HEK293 (cell line): ENCODE measurements at regions not wholly inside any gene's neighbourhood (a gene's known extent, or its start where the extent isn't known, plus 50 kb on each side); places are given as distances from the start of the nearest gene placed in this dataset.

Experiments
- CTCF ChIA-PET: fragments of 350-600 bp; formaldehyde crosslinking; extraction: SDS; loops from one replicate; lab custom pipeline; 2021; ENCODE audit warnings: antibody characterized with exemption; lab: Yijun Ruan, JAX
- POLR2A ChIA-PET: fragments of 300-600 bp; formaldehyde crosslinking; extraction: SDS; loops from one replicate; lab custom pipeline; 2020; ENCODE audit warnings: antibody characterized with exemption, inconsistent platforms; lab: Yijun Ruan, JAX
- H3K27ac ChIP-seq: fragments of 200-500 bp; sonication (Bioruptor generic); 2 replicates; pipeline ENCODE4 v1.5.1; 2014; ENCODE audit warnings: low read depth, low read length, control low read depth, inconsistent platforms; ENCODE audit errors: extremely low read depth
- H3K36me3 ChIP-seq, 2 experiments: fragments of 200-500 bp in 1 of 2; sonication (Bioruptor generic) in 1 of 2; 1 replicate in 1 of 2; 2 replicates in 1 of 2; pipeline ENCODE4 v1.5.1; 2014 to 2017; ENCODE audit warnings: inconsistent platforms in 2 of 2, low read length in 2 of 2; ENCODE audit not compliant: control insufficient read depth in 2 of 2, insufficient read depth in 1 of 2
- H3K4me1 ChIP-seq: fragments of 200-500 bp; sonication (Bioruptor generic); 2 replicates; pipeline ENCODE4 v1.5.1; 2014; ENCODE audit warnings: mild to moderate bottlenecking, low read length, inconsistent platforms; ENCODE audit not compliant: control insufficient read depth, insufficient read depth
- H3K4me3 ChIP-seq: 2 replicates; pipeline ENCODE4 v1.5.1; 2011; ENCODE audit warnings: low read depth, mild to moderate bottlenecking, control low read depth, low read length, moderate library complexity
- H3K9me3 ChIP-seq: fragments of 200-500 bp; sonication (Bioruptor generic); 2 replicates; pipeline ENCODE4 v1.5.1; 2014; ENCODE audit warnings: low read depth, low read length, inconsistent platforms; ENCODE audit not compliant: control insufficient read depth, insufficient read depth
- FEZF1 ChIP-seq: fragments of 450-650 bp; formaldehyde crosslinking; IDR thresholded peaks from 2 replicates; pipeline ENCODE4 v1.5.1; 2016; ENCODE audit warnings: missing biosample characterization, missing genetic modification characterization
- GLI2 ChIP-seq: fragments of 450-650 bp; formaldehyde crosslinking; IDR thresholded peaks from 2 replicates; pipeline ENCODE4; 2017; ENCODE audit warnings: missing biosample characterization, missing genetic modification characterization, low read depth, borderline replicate concordance
- MZF1 ChIP-seq: fragments of 450-650 bp; formaldehyde crosslinking; IDR thresholded peaks from 2 replicates; pipeline ENCODE4 v1.5.1; 2017; ENCODE audit warnings: missing biosample characterization, missing genetic modification characterization, borderline replicate concordance
- SCRT2 ChIP-seq: fragments of 450-650 bp; formaldehyde crosslinking; IDR thresholded peaks from 2 replicates; pipeline ENCODE4 v1.5.1; 2016; ENCODE audit warnings: missing biosample characterization, missing genetic modification characterization
- SP3 ChIP-seq: fragments of 450-650 bp; formaldehyde crosslinking; IDR thresholded peaks from 2 replicates; pipeline ENCODE4 v1.5.1; 2016; ENCODE audit warnings: missing biosample characterization, missing genetic modification characterization
- ZFP41 ChIP-seq: fragments of 450-650 bp; formaldehyde crosslinking; IDR thresholded peaks from 2 replicates; pipeline ENCODE4 v1.5.1; 2016; ENCODE audit warnings: missing biosample characterization, missing genetic modification characterization, borderline replicate concordance
- ZIC2 ChIP-seq: fragments of 450-650 bp; formaldehyde crosslinking; IDR thresholded peaks from 2 replicates; pipeline ENCODE4 v1.5.1; 2016; ENCODE audit warnings: missing biosample characterization, missing genetic modification characterization
- ZNF140 ChIP-seq: fragments of 450-650 bp; formaldehyde crosslinking; IDR thresholded peaks from 2 replicates; pipeline ENCODE4 v1.5.1; 2016; ENCODE audit warnings: missing biosample characterization, missing genetic modification characterization
- ZNF274 ChIP-seq, 2 experiments: fragments of 200-500 bp in 1 of 2; fragments of 450-650 bp in 1 of 2; sonication (Bioruptor generic) in 1 of 2; formaldehyde crosslinking in 1 of 2; IDR thresholded peaks; 2 replicates each; pipeline versions ENCODE4 v1.5.1 to v1.6.1; 2014 to 2016; ENCODE audit warnings: borderline replicate concordance in 1 of 2, inconsistent platforms in 1 of 2, low read length in 1 of 2, missing biosample characterization in 1 of 2, missing genetic modification characterization in 1 of 2
- ZNF426 ChIP-seq: fragments of 450-650 bp; formaldehyde crosslinking; IDR thresholded peaks from 2 replicates; pipeline ENCODE4 v1.5.1; 2017; ENCODE audit warnings: missing biosample characterization, missing genetic modification characterization, mild to moderate bottlenecking, inconsistent platforms, moderate library complexity
- ZNF48 ChIP-seq: fragments of 450-650 bp; formaldehyde crosslinking; IDR thresholded peaks from 2 replicates; pipeline ENCODE4 v1.5.1; 2016; ENCODE audit warnings: missing biosample characterization, missing genetic modification characterization
- ZNF514 ChIP-seq: fragments of 450-650 bp; formaldehyde crosslinking; IDR thresholded peaks from 2 replicates; pipeline ENCODE4 v1.5.1; 2016; ENCODE audit warnings: missing biosample characterization, missing genetic modification characterization
- ZNF664 ChIP-seq: fragments of 450-650 bp; formaldehyde crosslinking; IDR thresholded peaks from 2 replicates; pipeline ENCODE4 v1.5.1; 2016; ENCODE audit warnings: missing biosample characterization, missing genetic modification characterization
- ZNF707 ChIP-seq: fragments of 450-650 bp; formaldehyde crosslinking; IDR thresholded peaks from 2 replicates; pipeline ENCODE4 v1.5.1; 2016; ENCODE audit warnings: missing biosample characterization, missing genetic modification characterization
- ZNF747 ChIP-seq: fragments of 450-650 bp; formaldehyde crosslinking; IDR thresholded peaks from 2 replicates; pipeline ENCODE4 v1.5.1; 2016; ENCODE audit warnings: missing biosample characterization, missing genetic modification characterization
- TF ChIP-seq, protein P1 (sequence below): sonication (generic); formaldehyde crosslinking; IDR thresholded peaks from 2 replicates; pipeline ENCODE4 v1.8.1; 2022; ENCODE audit warnings: mild to moderate bottlenecking, moderate library complexity, missing genetic modification reagents
- TF ChIP-seq, protein P2 (sequence below): fragments of 450-650 bp; formaldehyde crosslinking; IDR thresholded peaks from 2 replicates; pipeline ENCODE4 v1.5.0; 2017; ENCODE audit warnings: missing biosample characterization, missing genetic modification characterization, borderline replicate concordance
- TF ChIP-seq, protein P3 (sequence below): fragments of 450-650 bp; formaldehyde crosslinking; IDR thresholded peaks from 2 replicates; pipeline ENCODE4 v1.5.1; 2016; ENCODE audit warnings: missing biosample characterization, missing genetic modification characterization
- TF ChIP-seq, protein P4 (sequence below): fragments of 450-650 bp; formaldehyde crosslinking; IDR thresholded peaks from 2 replicates; pipeline ENCODE4 v1.5.1; 2016; ENCODE audit warnings: missing biosample characterization, missing genetic modification characterization
- TF ChIP-seq, protein P5 (sequence below): fragments of 450-650 bp; formaldehyde crosslinking; IDR thresholded peaks from 2 replicates; pipeline ENCODE4 v1.5.1; 2016; ENCODE audit warnings: missing biosample characterization, missing genetic modification characterization

DNA sequence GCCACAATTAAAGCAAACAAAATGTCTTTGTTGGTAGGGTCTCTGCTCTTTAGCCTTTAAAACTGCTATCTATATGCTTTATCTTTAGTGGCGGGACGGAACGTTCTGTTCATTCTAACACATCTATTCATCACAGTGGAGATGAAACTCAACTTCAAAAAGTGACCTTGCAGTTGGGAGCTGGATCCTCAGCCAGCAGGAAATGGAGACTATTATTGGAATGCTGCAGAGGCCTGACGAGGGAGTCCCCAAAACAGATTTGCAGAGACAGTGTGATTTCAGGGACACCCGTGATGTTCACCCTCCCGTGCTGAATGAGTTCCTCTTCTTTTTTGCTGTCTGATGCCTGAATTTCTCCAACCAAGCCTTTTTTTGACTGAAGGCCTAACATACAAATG lies 306.0 kb upstream of the SHH start:
- ChIA-PET CTCF (no interaction called here), POLR2A (no interaction called here)
- H3K4me1 ChIP-seq = no peaks in the 10 kb centered on the region
- no peaks in the 10 kb centered on the region for H3K36me3 ChIP-seq
- H3K27ac ChIP-seq = no peak overlapping the region
- no peak overlapping the region for H3K4me3 ChIP-seq
- TF ChIP-seq, protein P1, sequence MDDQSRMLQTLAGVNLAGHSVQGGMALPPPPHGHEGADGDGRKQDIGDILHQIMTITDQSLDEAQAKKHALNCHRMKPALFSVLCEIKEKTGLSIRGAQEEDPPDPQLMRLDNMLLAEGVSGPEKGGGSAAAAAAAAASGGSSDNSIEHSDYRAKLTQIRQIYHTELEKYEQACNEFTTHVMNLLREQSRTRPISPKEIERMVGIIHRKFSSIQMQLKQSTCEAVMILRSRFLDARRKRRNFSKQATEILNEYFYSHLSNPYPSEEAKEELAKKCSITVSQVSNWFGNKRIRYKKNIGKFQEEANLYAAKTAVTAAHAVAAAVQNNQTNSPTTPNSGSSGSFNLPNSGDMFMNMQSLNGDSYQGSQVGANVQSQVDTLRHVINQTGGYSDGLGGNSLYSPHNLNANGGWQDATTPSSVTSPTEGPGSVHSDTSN (CRISPR knock-in tag) = no peak
- TF ChIP-seq, protein P2, sequence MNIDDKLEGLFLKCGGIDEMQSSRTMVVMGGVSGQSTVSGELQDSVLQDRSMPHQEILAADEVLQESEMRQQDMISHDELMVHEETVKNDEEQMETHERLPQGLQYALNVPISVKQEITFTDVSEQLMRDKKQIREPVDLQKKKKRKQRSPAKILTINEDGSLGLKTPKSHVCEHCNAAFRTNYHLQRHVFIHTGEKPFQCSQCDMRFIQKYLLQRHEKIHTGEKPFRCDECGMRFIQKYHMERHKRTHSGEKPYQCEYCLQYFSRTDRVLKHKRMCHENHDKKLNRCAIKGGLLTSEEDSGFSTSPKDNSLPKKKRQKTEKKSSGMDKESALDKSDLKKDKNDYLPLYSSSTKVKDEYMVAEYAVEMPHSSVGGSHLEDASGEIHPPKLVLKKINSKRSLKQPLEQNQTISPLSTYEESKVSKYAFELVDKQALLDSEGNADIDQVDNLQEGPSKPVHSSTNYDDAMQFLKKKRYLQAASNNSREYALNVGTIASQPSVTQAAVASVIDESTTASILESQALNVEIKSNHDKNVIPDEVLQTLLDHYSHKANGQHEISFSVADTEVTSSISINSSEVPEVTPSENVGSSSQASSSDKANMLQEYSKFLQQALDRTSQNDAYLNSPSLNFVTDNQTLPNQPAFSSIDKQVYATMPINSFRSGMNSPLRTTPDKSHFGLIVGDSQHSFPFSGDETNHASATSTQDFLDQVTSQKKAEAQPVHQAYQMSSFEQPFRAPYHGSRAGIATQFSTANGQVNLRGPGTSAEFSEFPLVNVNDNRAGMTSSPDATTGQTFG (tag by site-specific recombination) = no peak
- TF ChIP-seq, protein P3, sequence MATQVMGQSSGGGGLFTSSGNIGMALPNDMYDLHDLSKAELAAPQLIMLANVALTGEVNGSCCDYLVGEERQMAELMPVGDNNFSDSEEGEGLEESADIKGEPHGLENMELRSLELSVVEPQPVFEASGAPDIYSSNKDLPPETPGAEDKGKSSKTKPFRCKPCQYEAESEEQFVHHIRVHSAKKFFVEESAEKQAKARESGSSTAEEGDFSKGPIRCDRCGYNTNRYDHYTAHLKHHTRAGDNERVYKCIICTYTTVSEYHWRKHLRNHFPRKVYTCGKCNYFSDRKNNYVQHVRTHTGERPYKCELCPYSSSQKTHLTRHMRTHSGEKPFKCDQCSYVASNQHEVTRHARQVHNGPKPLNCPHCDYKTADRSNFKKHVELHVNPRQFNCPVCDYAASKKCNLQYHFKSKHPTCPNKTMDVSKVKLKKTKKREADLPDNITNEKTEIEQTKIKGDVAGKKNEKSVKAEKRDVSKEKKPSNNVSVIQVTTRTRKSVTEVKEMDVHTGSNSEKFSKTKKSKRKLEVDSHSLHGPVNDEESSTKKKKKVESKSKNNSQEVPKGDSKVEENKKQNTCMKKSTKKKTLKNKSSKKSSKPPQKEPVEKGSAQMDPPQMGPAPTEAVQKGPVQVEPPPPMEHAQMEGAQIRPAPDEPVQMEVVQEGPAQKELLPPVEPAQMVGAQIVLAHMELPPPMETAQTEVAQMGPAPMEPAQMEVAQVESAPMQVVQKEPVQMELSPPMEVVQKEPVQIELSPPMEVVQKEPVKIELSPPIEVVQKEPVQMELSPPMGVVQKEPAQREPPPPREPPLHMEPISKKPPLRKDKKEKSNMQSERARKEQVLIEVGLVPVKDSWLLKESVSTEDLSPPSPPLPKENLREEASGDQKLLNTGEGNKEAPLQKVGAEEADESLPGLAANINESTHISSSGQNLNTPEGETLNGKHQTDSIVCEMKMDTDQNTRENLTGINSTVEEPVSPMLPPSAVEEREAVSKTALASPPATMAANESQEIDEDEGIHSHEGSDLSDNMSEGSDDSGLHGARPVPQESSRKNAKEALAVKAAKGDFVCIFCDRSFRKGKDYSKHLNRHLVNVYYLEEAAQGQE (tag by site-specific recombination) = no peak
- no peak for TF ChIP-seq ZNF48
- TF ChIP-seq SCRT2 = no peak
- no peak for TF ChIP-seq ZNF664
- TF ChIP-seq ZNF426 (tag by site-specific recombination) = no peak
- no peak for TF ChIP-seq FEZF1 (tag by site-specific recombination)
- no peak for TF ChIP-seq MZF1 (tag by site-specific recombination)
- TF ChIP-seq ZNF274 (IDR thresholded peaks at IDR 0.05; ENCODE audit: low read length) = no peak
- no peak for TF ChIP-seq ZNF274 (tag by site-specific recombination; IDR thresholded peaks at IDR 0.05; ENCODE audit: borderline replicate concordance)
- TF ChIP-seq, all 188 proteins: peak for 0
- H3K9me3 ChIP-seq = no peaks in the 10 kb centered on the region

DNA sequence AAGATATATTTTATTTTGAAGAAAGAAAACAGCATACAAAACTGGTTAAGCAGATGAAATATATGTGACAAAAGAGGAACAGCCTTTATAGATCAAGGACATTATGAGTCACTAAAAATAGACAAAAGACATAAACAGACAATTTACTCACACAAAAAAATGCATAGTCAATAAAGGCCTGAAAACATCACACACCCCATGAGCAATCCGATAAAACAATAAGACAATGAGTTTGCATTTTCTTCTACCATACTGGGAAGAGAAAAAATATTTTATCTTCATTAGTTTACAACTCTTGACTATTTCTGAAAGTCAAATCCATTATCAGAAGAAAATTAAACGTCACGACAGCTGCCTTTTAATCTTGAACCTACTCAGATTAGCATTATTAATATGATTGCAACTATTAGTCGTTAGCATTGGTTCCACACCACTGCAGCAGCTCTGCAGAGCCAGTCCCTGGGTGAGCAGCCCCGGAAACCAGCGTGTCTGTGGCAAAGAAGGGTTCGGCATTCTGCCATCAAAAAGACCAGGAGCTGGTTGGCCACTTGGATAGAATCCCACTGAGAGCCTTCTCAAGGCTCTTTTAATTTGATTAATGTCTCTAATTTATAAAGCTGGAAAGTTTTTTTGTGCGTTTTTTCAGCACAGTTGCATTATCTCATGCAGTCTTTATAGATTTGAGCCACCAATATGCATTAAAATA lies 305.4 kb upstream of the SHH start:
- ChIA-PET CTCF (no interaction called here), POLR2A (no interaction called here)
- Histone ChIP-seq H3K4me1 (no peaks in the 10 kb centered on the region), H3K36me3 (no peaks in the 10 kb centered on the region), H3K4me3 (no peak overlapping the region), H3K9me3 (no peaks in the 10 kb centered on the region), H3K27ac (no peak overlapping the region)
- TF ChIP-seq GLI2 (tag by site-specific recombination) (no peak), ZNF140 (tag by site-specific recombination) (no peak), ZIC2 (tag by site-specific recombination) (no peak), SP3 (tag by site-specific recombination) (no peak), ZNF514 (tag by site-specific recombination) (no peak), ZNF747 (tag by site-specific recombination) (no peak), ZNF707 (no peak), ZFP41 (no peak), SCRT2 (no peak)
- TF ChIP-seq, protein P4, sequence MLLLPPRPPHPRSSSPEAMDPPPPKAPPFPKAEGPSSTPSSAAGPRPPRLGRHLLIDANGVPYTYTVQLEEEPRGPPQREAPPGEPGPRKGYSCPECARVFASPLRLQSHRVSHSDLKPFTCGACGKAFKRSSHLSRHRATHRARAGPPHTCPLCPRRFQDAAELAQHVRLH (tag by site-specific recombination) = no peak
- TF ChIP-seq, protein P5, sequence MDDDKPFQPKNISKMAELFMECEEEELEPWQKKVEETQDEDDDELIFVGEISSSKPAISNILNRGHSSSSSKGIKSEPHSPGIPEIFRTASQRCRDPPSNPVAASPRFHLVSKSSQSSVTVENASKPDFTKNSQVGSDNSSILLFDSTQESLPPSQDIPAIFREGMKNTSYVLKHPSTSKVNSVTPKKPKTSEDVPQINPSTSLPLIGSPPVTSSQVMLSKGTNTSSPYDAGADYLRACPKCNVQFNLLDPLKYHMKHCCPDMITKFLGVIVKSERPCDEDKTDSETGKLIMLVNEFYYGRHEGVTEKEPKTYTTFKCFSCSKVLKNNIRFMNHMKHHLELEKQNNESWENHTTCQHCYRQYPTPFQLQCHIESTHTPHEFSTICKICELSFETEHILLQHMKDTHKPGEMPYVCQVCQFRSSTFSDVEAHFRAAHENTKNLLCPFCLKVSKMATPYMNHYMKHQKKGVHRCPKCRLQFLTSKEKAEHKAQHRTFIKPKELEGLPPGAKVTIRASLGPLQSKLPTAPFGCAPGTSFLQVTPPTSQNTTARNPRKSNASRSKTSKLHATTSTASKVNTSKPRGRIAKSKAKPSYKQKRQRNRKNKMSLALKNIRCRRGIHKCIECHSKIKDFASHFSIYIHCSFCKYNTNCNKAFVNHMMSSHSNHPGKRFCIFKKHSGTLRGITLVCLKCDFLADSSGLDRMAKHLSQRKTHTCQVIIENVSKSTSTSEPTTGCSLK (tag by site-specific recombination) = no peak
